GM12873 (cell line): ENCODE measurements at regions not wholly inside any gene's neighbourhood (a gene's known extent, or its start where the extent isn't known, plus 50 kb on each side); places are given as distances from the start of the nearest gene placed in this dataset.

Experiments used
- TF ChIP-seq, protein P1 (sequence below): IDR thresholded peaks from 2 replicates; pipeline ENCODE4 v1.5.1; 2012; ENCODE audit warnings: low read depth, mild to moderate bottlenecking, moderate library complexity, low read length, control low read depth; ENCODE audit not compliant: insufficient read depth; ENCODE audit errors: missing control alignments

DNA sequence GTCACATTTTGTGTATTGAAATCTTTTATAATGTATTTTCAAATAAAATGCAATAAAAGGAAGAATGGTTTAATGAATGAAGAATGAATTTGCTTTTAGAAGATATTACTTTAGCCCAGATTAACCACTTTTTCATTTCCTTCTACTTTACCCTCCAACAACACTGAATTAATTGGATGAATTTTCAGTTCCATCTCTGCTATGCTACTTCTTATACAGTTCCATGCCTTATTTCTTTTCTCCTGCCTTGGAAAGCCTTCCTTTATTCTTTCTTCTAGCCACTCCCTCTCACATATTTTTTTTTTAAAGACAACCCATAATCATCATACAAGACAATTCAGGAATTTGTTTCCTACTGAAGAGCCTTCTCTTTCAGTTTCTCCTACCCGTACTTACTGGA is 296.6 kb upstream of the TNC start:
- TF ChIP-seq, protein P1, sequence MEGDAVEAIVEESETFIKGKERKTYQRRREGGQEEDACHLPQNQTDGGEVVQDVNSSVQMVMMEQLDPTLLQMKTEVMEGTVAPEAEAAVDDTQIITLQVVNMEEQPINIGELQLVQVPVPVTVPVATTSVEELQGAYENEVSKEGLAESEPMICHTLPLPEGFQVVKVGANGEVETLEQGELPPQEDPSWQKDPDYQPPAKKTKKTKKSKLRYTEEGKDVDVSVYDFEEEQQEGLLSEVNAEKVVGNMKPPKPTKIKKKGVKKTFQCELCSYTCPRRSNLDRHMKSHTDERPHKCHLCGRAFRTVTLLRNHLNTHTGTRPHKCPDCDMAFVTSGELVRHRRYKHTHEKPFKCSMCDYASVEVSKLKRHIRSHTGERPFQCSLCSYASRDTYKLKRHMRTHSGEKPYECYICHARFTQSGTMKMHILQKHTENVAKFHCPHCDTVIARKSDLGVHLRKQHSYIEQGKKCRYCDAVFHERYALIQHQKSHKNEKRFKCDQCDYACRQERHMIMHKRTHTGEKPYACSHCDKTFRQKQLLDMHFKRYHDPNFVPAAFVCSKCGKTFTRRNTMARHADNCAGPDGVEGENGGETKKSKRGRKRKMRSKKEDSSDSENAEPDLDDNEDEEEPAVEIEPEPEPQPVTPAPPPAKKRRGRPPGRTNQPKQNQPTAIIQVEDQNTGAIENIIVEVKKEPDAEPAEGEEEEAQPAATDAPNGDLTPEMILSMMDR, result no peak

DNA sequence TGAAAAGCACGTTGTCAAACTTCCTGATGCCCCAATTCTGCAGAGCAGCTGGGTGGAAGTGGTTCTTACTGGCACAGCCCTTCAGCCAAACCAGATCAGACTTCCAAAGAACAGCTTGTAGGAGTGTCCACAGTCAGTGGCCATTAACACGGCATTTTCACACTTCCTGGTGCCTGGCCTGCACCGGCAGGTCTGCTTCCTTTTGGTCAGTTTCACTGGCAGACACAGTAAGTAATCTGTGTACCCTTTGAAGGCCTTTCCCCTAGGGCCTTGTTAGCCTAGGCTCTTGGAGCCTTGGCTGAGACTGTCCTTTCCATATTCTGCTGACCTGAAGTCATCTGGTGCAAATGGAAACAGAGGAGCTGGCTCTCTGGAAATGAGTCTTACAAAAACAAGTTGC is 297.5 kb upstream of the TNC start:
- TF ChIP-seq, protein P1, result no peak

DNA sequence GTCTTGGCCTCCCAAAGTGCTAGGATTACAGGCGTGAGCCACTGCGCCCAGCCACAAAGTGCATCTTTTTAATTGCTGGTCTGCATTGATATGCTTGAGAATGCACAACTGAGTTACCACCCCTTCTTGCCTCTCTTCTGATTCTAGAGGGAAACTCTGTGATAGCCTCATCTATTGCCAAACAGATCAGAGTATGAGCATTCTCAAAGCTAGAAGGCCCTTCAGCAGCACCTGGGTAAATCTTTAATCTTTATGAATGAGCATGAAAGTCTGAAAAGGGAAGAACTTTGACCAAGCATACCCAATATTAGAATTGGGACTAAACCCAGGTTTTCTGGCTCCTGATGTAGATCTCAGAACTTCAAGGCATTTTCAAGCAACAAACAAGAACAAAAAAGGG is 298.3 kb upstream of the TNC start:
- TF ChIP-seq, protein P1, result no peak

DNA sequence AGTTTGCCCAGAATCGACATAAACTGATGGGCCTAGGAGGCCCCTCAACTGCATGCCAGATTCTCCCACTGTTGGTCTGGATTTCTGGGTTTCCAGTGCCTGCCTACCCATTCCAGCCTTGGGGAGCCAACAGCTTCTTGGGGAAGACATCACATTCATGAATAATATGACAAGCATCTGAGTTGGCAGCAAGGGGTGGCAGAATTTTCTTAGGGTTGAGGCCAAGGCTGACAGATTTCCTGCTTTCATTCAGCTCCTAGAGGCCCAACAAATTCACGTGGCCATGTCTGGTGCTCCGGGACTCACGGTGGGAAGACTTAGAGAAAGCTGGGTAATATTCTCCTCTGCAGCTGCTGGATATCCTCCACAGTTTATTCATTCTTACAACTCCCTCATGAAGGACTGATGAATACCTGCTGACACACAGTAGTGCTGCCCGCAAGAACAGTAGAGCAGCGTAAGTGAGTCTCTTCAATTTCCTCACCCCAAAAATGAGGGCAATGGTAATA is 305.0 kb upstream of the TNC start:
- TF ChIP-seq, protein P1, result no peak

DNA sequence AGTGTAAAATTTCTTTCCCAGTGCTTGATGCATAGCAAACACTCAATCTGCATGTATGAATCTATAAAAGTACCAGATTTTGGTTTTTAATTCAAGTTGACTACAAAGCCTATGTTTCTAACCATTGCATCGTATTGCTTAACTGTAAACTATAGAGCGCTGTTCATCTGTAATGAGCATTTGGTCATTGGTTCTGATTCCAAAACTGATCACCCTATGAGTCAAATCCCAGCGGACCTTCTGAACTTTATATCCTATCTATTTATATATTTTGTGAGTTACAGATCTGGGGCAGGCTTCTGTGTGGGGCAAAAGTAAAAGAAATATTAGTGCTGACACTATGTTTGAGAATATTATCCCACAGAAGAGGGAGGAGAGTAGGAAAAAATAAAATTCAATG is 305.7 kb upstream of the TNC start:
- TF ChIP-seq, protein P1, result no peak

DNA sequence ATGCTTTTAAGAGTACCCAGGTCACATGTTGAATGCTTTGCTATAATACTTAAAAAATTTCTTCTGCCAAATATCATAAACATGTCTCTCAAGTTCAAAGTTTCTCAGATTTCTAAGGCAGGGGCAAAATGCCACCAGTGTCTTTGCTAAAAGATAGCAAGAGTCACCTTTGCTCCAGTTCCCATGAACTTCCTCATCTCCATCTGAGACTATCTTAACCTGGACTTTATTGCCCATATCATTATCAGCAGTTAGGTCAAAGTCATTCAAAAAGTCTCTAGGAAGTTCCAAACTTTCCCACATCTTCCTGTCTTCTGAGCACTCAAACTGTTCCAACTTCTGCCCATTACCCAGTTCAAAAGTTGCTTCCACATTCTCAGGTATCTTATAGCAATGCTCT is 307.6 kb upstream of the TNC start:
- TF ChIP-seq, protein P1, result no peak

DNA sequence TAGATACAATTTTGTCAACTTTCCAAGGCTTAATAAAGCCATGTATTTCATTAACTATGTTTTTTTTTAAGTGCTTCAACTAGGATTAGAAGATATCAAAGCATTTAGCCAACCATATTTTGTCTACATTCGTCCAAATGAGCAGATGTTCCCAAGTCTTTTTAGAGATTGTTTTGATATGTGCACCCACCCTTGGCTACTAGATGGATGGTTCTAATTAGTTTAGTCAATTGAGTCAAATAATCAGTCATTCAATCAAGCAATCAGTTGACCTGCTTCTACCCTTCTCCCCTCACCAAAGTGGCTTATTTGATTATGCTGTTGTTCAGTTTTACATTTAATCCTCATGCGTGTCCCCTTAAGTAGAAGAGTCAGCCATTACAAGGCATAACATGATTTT is 319.5 kb upstream of the TNC start:
- TF ChIP-seq, protein P1, result no peak

DNA sequence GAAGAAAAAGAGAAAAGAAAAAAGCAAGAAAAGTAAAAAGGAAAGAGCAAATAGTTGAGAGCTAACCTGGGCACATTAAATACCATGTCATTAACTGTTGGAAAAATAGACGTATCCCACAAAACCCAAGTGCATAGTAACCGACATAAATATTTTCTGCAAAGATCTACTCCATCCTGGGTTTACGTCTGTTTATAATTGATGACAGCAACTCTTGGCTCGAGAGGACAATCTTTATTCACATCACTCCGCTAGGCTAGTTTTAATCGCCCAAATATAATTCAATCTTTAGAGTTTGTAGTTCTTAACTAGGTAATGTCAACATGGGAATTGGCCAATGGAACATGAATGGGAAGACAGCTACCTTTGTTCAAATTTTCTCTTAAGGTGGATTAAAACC is 321.7 kb upstream of the TNC start:
- TF ChIP-seq, protein P1, result no peak
